Kidney epithelial cell (primary cell): ENCODE measurements at regions not wholly inside any gene's neighbourhood (a gene's known extent, or its start where the extent isn't known, plus 50 kb on each side); places are given as distances from the start of the nearest gene placed in this dataset.
"Not testable (repeated sequence)": the region's sequence is repeated elsewhere in the genome, so short reads cannot be mapped to it uniquely, and the experiment has no call there.

Source experiments
- DNase-seq: peaks from one replicate; pipeline ENCODE4 v3.0.0-alpha.2; 2010; ENCODE audit warnings: low read depth
- H3K27me3 ChIP-seq: 2 replicates; pipeline ENCODE4 v1.6.0; 2011; ENCODE audit warnings: low read length; ENCODE audit not compliant: control insufficient read depth, insufficient read depth
- H3K36me3 ChIP-seq: 2 replicates; pipeline ENCODE4 v1.5.1; 2011; ENCODE audit warnings: low read length; ENCODE audit not compliant: control insufficient read depth, insufficient read depth
- H3K4me3 ChIP-seq: 2 replicates; pipeline ENCODE4 v1.5.1; 2011; ENCODE audit warnings: low read depth, mild to moderate bottlenecking, control low read depth, low read length
- TF ChIP-seq, protein P1 (sequence below): IDR thresholded peaks from 2 replicates; pipeline ENCODE4 v1.5.1; 2011; ENCODE audit warnings: mild to moderate bottlenecking, moderate library complexity, low read length, control low read depth, inconsistent platforms; ENCODE audit not compliant: insufficient read depth, poor library complexity, severe bottlenecking

DNA sequence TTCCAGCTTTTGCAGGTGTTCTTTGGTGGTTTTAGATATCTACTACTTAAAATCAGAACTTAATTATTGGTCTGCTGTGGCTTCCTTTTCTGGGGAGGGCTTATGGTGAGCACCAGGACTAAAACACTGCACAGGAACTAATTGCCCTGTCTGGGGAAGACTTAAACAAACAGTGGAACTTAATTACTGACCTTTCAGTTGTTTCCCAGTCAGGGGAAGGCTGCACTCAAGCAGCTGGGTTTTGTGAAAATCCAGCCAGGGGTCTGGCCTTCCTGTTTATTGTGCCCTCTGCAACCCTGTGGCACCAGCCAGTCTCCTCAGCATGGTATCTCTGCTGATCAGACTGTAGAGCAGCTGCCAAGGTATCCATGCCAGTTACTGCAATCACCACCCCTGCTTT is 398.2 kb downstream of the ADCYAP1 start:
- H3K27me3 ChIP-seq: no peaks in the 10 kb centered on the region
- no peak overlapping the region for H3K4me3 ChIP-seq
- no peak for DNase-seq
- no peaks in the 10 kb centered on the region for H3K36me3 ChIP-seq
- TF ChIP-seq, protein P1, sequence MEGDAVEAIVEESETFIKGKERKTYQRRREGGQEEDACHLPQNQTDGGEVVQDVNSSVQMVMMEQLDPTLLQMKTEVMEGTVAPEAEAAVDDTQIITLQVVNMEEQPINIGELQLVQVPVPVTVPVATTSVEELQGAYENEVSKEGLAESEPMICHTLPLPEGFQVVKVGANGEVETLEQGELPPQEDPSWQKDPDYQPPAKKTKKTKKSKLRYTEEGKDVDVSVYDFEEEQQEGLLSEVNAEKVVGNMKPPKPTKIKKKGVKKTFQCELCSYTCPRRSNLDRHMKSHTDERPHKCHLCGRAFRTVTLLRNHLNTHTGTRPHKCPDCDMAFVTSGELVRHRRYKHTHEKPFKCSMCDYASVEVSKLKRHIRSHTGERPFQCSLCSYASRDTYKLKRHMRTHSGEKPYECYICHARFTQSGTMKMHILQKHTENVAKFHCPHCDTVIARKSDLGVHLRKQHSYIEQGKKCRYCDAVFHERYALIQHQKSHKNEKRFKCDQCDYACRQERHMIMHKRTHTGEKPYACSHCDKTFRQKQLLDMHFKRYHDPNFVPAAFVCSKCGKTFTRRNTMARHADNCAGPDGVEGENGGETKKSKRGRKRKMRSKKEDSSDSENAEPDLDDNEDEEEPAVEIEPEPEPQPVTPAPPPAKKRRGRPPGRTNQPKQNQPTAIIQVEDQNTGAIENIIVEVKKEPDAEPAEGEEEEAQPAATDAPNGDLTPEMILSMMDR: no peak

DNA sequence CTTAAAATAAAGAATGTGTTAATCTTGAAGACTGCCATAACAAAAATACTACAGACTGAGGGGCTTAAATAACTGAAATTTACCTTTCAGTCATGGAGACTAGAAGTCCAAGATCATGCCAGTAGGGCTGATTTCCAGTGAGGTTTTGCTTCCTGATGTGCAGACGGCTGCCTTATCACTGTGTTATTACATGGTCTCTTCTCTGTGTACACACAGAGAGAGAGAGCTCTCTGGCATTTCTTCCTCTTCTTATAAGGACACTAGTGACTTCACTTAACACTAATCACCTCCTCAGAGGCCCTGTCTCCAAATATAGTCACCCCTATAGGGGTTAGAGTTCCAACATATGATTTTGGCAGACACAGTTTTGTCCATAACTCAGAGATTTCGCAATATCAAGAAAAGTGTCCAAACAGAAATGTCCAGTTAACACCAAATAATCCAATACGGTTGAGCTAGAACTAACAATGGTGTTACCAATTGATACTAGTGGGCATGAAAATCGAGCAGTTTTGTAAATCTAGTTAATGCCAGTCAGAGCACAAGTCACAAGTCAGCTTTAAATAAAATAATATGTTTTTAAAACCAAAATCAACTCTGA is 399.8 kb downstream of the ADCYAP1 start:
- Histone ChIP-seq H3K27me3 (no peaks in the 10 kb centered on the region), H3K4me3 (no peak overlapping the region), H3K36me3 (no peaks in the 10 kb centered on the region)
- TF ChIP-seq, protein P1: no peak
- no peak for DNase-seq

DNA sequence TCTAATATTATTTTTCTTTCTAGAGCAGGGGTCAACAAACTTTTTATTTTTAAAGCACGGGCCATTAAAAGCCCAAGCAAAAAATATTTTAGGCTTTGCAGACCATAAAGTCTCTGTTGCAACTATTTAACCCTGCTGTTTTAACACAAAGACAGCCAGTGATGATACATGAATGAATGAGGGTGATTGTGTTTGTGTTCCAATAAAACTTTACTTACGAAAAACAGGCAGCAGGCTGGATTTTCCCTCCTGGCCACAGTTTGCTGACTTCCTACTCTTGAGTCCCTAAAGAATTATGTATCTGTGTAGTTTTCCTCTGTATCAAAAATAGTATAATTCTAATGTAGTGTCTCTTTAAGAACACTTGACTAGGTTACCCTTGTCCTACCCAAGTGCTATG is 402.0 kb downstream of the ADCYAP1 start:
- TF ChIP-seq, protein P1: no peak
- H3K27me3 ChIP-seq: no peaks in the 10 kb centered on the region
- H3K36me3 ChIP-seq: no peaks in the 10 kb centered on the region
- no peak for DNase-seq
- H3K4me3 ChIP-seq: no peak overlapping the region

DNA sequence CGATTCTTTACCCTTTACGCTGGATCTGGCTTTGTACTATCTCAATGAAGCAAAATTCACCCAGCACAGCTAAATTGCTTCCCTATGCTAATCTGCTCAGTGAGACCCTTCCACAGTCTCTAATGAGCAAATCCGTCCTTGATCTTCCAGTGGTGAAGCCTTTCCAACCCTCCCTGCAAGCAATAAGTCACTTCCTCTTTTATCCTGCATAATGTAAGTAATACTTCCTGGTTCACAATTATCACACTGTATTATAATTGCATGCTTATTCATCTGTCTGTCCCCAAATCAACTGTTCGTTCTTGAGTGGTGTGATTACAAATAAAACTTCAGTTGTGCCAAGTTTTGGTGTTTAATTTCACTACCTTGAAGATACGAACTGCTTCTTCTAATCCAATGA is 404.0 kb downstream of the ADCYAP1 start:
- Histone ChIP-seq H3K4me3 (no peak overlapping the region), H3K36me3 (no peaks in the 10 kb centered on the region), H3K27me3 (no peaks in the 10 kb centered on the region)
- TF ChIP-seq, protein P1: no peak
- DNase-seq: no peak

DNA sequence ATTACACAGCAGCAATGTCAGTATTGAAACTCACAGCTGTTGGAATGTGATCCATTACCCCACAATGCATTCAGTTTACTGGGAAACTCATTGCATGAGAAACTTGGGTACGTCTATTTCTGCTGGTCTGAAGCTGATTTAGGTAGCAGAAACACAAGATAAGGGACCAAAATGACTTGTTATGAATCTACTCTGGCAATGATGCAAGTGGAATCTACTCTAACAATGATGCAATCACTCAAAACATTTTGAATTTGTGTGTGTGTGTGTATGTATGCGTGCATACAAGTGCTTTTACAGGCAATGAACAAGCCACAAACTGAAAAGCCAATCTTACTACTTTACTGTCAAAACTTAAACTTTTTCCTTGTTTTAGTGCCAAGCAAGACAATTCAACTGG is 406.7 kb downstream of the ADCYAP1 start:
- DNase-seq: no peak

DNA sequence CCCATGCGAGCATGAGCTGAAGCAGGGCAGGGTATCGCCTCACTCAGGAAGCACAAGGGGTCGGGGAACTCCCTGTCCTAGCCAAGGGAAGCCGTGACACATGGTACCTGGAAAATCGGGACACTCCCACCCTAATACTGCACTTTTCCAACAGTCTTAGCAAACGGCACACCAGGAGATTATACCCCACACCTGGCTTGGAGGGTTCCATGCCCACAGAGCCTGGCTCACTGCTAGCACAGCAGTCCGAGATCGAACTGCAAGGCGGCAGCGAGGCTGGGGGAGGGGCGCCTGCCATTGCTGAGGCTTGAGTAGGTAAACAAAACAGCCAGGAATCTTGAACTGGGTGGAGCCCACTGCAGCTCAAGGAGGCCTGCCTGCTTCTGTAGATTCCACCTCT is 430.7 kb downstream of the ADCYAP1 start:
- not testable (repeated sequence) for H3K27me3 ChIP-seq

More for the DNA sequence above, 406.7 kb downstream of the ADCYAP1 start:
- no peak overlapping the region for H3K4me3 ChIP-seq
- no peaks in the 10 kb centered on the region for H3K27me3 ChIP-seq
- TF ChIP-seq, protein P1: no peak
- no peaks in the 10 kb centered on the region for H3K36me3 ChIP-seq

More for the DNA sequence above, 430.7 kb downstream of the ADCYAP1 start:
- H3K36me3 ChIP-seq, DNase-seq, H3K4me3 ChIP-seq: not testable (repeated sequence)
